Psoas muscle (tissue), 7 donors: ENCODE measurements at regions not wholly inside any gene's neighbourhood (a gene's known extent, or its start where the extent isn't known, plus 50 kb on each side); places are given as distances from the start of the nearest gene placed in this dataset.

ENCODE experiments used
- ATAC-seq, 4 donors: fragments of 200-7000 bp; cut with Tn5 transposase; one replicate each; pipeline ENCODE4 v1.9.1; 2020; ENCODE audit warnings: moderate library complexity in 3 of 4, mild to moderate bottlenecking in 2 of 4
- DNase-seq, 2 donors: peaks; one replicate each; pipeline ENCODE4 v3.0.0-alpha.2; 2020
- H3K27ac ChIP-seq: fragments of 200-600 bp; one replicate; pipeline ENCODE4 v1.8.0; 2022
- H3K27me3 ChIP-seq, 3 donors: fragments of 200-600 bp in 1 of 3; one replicate each; pipeline versions ENCODE4 v1.6.1 to v1.8.0; 2013 to 2022; ENCODE audit warnings: low read length in 2 of 3, mild to moderate bottlenecking in 2 of 3, moderate library complexity in 1 of 3; ENCODE audit not compliant: insufficient read depth in 3 of 3
- H3K36me3 ChIP-seq, 2 donors: fragments of 200-600 bp in 1 of 2; one replicate each; pipeline versions ENCODE4 v1.6.1 to v1.8.0; 2013 to 2022; ENCODE audit warnings: low read depth in 1 of 2, mild to moderate bottlenecking in 1 of 2, moderate library complexity in 1 of 2; ENCODE audit not compliant: insufficient read depth in 1 of 2
- H3K4me1 ChIP-seq: fragments of 200-600 bp; one replicate; pipeline ENCODE4 v1.8.0; 2022
- H3K4me3 ChIP-seq: fragments of 200-600 bp; one replicate; pipeline ENCODE4 v1.8.0; 2022; ENCODE audit warnings: mild to moderate bottlenecking
- H3K9me3 ChIP-seq: fragments of 200-600 bp; one replicate; pipeline ENCODE4 v1.8.0; 2022
- CTCF ChIP-seq: fragments of 200-600 bp; IDR thresholded peaks from one replicate; pipeline ENCODE4 v1.8.0; 2022; ENCODE audit warnings: antibody characterized with exemption
- WGBS, 3 donors: extraction: QIAGEN DNeasy Blood & Tissue Kit; methylation state at CpG; one replicate each; pipeline versions ENCODE4 v1.1.6 to v1.1.7; 2013; 5-methylcytosine and 5-hydroxymethylcytosine counted together
- intact Hi-C, 2 donors: fragments of 100-400 bp; cut with DNase I; formaldehyde crosslinking; loops; one replicate each; pipeline versions ENCODE4 v1.11.0 to v1.14.2; 2022
- donor health status: healthy with polysubstance abuse.
- donor health status: DM: no; HTN: no; CAD: no; lungs with moderate emphysema.
- donor health status: Bipolar disorder and iron deficiency.
- donor health status: healthy.
- donor health status: DM: yes; HTN: yes; CAD: no.
- donor health status: DM: no; HTN: no; CAD: no.
- donor health status: DM: yes; HTN: yes; CAD: no.

- H3K9me3 ChIP-seq = no peaks in the 10 kb centered on the region
- H3K4me3 ChIP-seq = no peak overlapping the region
- intact Hi-C loops = no loop called here
- no peak for DNase-seq
- no peaks in the 10 kb centered on the region for H3K36me3 ChIP-seq
- no peak for TF ChIP-seq CTCF
- no peaks in the 10 kb centered on the region for H3K27me3 ChIP-seq
- ATAC-seq = no peak
- no peaks in the 10 kb centered on the region for H3K4me1 ChIP-seq
- H3K27ac ChIP-seq = no peak overlapping the region
- 84 to 88% (median 86%) methylated on average over 5 of the region's 5 CpGs for WGBS, 3 donors
Measured at GRCh38 chr6:132892929-132893771, 78.8 kb downstream of the RPS12 start.

GRCh38 chr6:132893772-132894490 is 79.6 kb downstream of the RPS12 start:
- WGBS, 3 donors = 76 to 84% (median 79%) methylated on average over 8 of the region's 8 CpGs
- H3K27ac ChIP-seq = no peak overlapping the region
- H3K9me3 ChIP-seq = no peaks in the 10 kb centered on the region
- no peaks in the 10 kb centered on the region for H3K4me1 ChIP-seq
- intact Hi-C loops = no loop called here
- H3K36me3 ChIP-seq = no peaks in the 10 kb centered on the region
- H3K27me3 ChIP-seq = no peaks in the 10 kb centered on the region
- no peak for DNase-seq
- no peak for TF ChIP-seq CTCF
- no peak for ATAC-seq
- no peak overlapping the region for H3K4me3 ChIP-seq

- intact Hi-C loops = no loop called here
- H3K4me1 ChIP-seq = no peaks in the 10 kb centered on the region
- 73 to 88% (median 80%) methylated on average over 4 of the region's 4 CpGs for WGBS, 3 donors
- no peak for DNase-seq
- no peak overlapping the region for H3K27ac ChIP-seq
- ATAC-seq = no peak
- no peak for TF ChIP-seq CTCF
- no peaks in the 10 kb centered on the region for H3K36me3 ChIP-seq
- no peak overlapping the region for H3K4me3 ChIP-seq
- no peaks in the 10 kb centered on the region for H3K27me3 ChIP-seq
- H3K9me3 ChIP-seq = no peaks in the 10 kb centered on the region
Measured at GRCh38 chr6:132898376-132898775, 84.0 kb downstream of the RPS12 start.

- 67 to 74% (median 71%) methylated on average over 2 of the region's 2 CpGs for WGBS, 3 donors
- H3K36me3 ChIP-seq = no peaks in the 10 kb centered on the region
- DNase-seq (no peak), ATAC-seq (no peak)
- no peak overlapping the region for H3K4me3 ChIP-seq
- intact Hi-C loops = no loop called here
- no peaks in the 10 kb centered on the region for H3K9me3 ChIP-seq
- H3K27me3 ChIP-seq = no peaks in the 10 kb centered on the region
- no peaks in the 10 kb centered on the region for H3K4me1 ChIP-seq
- no peak overlapping the region for H3K27ac ChIP-seq
- no peak for TF ChIP-seq CTCF
Measured at GRCh38 chr6:132900849-132901248, 86.5 kb downstream of the RPS12 start.
